Right ventricle myocardium inferior (tissue), 1 donor: ENCODE measurements at regions not wholly inside any gene's neighbourhood (a gene's known extent, or its start where the extent isn't known, plus 50 kb on each side); places are given as distances from the start of the nearest gene placed in this dataset.
"Not testable (repeated sequence)": the region's sequence is repeated elsewhere in the genome, so short reads cannot be mapped to it uniquely, and the experiment has no call there.

Experiments
- ATAC-seq: fragments of 200-7000 bp; cut with Tn5 transposase; one replicate; pipeline ENCODE4 v1.9.1; 2020; ENCODE audit warnings: mild to moderate bottlenecking, moderate library complexity
- DNase-seq: peaks from one replicate; pipeline ENCODE4 v3.0.0; 2021; ENCODE audit errors: missing footprints
- intact Hi-C: fragments of 100-400 bp; cut with DNase I; formaldehyde crosslinking; loops from one replicate; pipeline ENCODE4 v1.11.0; 2022
- donor health status: DM: no; HTN: yes; CAD: no; lungs with severe emphysema.

DNA sequence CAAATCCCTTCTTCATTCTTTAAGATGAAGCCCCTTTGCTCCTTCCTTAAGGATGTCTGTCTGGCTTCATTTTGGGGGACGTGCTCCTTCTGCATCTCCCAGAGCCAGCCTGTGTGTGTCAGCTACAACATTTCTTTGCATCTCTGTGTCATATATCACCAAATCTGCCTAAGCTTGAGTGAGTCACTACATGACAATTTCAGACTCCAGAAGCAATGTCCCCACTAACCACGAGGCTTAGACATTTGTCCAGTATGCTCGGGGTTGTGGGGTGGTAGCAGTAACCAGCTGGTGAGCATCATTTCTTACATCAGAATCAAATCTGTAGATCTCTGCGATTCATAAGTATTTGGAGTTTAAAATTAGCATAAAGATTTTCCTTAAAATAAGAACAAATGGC lies 54.1 kb upstream of the USP14 start:
- intact Hi-C loops, DNase-seq, ATAC-seq: not testable (repeated sequence)

DNA sequence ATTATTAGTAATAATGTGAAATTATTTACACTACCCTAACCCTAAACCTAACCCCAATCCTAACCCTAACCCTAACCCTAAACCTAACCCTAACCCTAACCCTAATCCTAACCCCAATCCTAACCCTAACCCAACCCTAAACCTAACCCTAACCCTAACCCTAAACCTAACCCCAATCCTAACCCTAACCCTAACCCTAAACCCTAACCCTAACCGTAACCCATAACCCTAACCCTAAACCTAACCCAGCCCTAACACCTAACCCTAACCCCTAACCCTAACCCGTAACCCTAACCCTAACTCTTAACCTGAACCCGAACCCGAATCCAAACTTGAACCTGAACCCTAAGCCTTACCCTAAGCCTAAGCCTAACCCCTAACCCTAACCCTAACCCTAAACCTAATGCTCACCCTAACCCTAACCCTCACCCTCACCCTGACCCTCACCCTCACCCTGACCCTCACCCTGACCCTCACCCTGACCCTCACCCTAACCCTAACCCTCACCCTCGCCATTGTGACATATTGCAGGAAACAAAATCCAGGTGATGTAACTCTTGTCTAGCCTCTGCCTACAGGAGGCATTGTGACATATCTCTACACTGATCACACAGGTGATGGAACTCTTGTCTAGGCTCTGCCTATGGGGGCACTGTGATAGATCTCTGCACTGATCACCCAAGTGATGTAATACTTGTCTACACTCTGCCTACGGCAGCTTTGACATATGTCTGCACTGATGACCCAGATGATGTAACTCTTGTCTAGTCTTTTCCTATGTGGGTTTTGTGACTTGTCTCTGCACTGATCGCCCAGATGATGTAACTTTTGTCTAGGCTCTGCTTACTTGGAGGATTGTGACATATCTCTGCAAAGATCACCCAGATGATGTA lies 53.0 kb upstream of the USP14 start:
- ATAC-seq, intact Hi-C loops, DNase-seq: not testable (repeated sequence)

DNA sequence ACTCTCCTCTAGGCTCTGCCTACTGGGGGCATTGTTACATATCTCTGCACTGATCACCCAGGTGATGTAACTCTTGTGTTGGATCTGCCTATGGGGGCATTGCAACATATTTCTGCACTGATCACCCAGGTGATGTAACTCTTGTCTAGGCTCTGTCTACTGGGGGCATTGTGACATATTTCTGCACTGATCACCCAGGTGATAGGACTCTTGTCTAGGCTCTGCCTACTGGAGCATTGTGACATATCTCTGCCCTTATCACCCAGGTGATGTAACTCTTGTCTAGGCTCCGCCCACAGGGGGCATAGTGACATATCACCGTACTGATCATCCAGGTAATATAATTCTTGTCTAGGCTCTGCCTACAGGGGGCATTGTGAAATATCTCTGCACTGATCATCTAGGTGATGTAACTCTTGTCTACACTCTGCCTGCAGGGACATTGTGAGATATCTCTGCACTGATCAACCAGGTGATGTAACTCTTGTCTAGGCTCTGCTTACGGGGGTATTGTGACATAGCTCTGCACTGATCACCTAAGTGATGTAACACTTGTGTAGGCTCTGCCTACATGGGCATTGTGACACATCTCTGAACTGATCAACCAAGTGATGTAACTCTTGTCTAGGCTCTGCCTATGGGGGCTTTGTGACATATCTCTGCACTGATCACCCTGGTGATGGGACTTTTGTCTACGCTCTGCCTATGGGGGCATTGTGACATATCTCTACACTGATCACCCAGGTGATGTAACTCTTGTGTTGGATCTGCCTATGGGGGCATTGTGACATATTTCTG lies 52.1 kb upstream of the USP14 start:
- intact Hi-C loops, ATAC-seq, DNase-seq: not testable (repeated sequence)

- DNase-seq, ATAC-seq, intact Hi-C loops: not testable (repeated sequence)
Measured at GRCh38 chr18:106868-107384, 51.4 kb upstream of the USP14 start.

GRCh38 chr18:107464-107863 lies 50.9 kb upstream of the USP14 start:
- DNase-seq, intact Hi-C loops, ATAC-seq: not testable (repeated sequence)

- DNase-seq, intact Hi-C loops: not testable (repeated sequence)
- peak; percentile 77 for ATAC-seq
Measured at GRCh38 chr18:107947-108664, 50.3 kb upstream of the USP14 start.
